ENCODE measurements at regions not wholly inside any gene's neighbourhood (a gene's known extent, or its start where the extent isn't known, plus 50 kb on each side); places are given as distances from the start of the nearest gene placed in this dataset.

- H2AFZ ChIP-seq (ENCODE audit: low read depth, low read length, poor library complexity, severe bottlenecking): no peak overlapping the region
- no peaks in the 10 kb centered on the region for H3K27me3 ChIP-seq (ENCODE audit: insufficient read depth, low read length)
- no peaks in the 10 kb centered on the region for H3K9me3 ChIP-seq (ENCODE audit: control insufficient read depth in 1 of 2, insufficient read depth in 1 of 2, low read depth in 1 of 2, low read length in 2 of 2)
- H3K79me2 ChIP-seq (ENCODE audit: insufficient read depth, low read length): no peaks in the 10 kb centered on the region
- POLR2A ChIA-PET: no interaction called here
- no peaks in the 10 kb centered on the region for H4K20me1 ChIP-seq (ENCODE audit: insufficient read depth)
- H3K36me3 ChIP-seq (ENCODE audit: control insufficient read depth in 1 of 2, insufficient read depth in 2 of 2, low read length in 2 of 2): no peaks in the 10 kb centered on the region
- no peak overlapping the region for H3K4me3 ChIP-seq (replicated peaks in 1 of 2; ENCODE audit: low read depth in 1 of 2, low read length in 2 of 2)
- H3K27ac ChIP-seq (ENCODE audit: low read depth, low read length): no peak overlapping the region
- ATAC-seq: no peak
- RAD21 ChIA-PET (ENCODE audit: low non-redundant PET in 1 of 2, low total read pairs in 2 of 2, uncharacterized antibody in 2 of 2, unreplicated experiment in 2 of 2): no interaction called here
- no peaks in the 10 kb centered on the region for H3K9me2 ChIP-seq (ENCODE audit: insufficient read depth)
- H3K4me2 ChIP-seq (ENCODE audit: low read length): no peak overlapping the region
- H3K9ac ChIP-seq (ENCODE audit: low read length): no peak overlapping the region
- DNase-seq (ENCODE audit: low read depth, low spot score): no peak
- intact Hi-C loops (cut with micrococcal nuclease): no loop called here
- TF ChIP-seq JUND (IDR thresholded peaks at IDR 0.05): no peak
- no peak for TF ChIP-seq RAD21 (IDR thresholded peaks at IDR 0.05; ENCODE audit: low read depth)
- TF ChIP-seq CTCF (IDR thresholded peaks at IDR 0.05 in 2 of 3, conservative IDR thresholded peaks at IDR 0.05 in 1 of 3; ENCODE audit: borderline replicate concordance in 1 of 3, insufficient read depth in 1 of 3, low read depth in 2 of 3, low read length in 2 of 3): no peak
- no peak for TF ChIP-seq CBX3 (IDR thresholded peaks at IDR 0.05; ENCODE audit: low read depth)
- no peak for TF ChIP-seq MAX (IDR thresholded peaks at IDR 0.05)
- no peak for TF ChIP-seq EGR1 (IDR thresholded peaks at IDR 0.05; ENCODE audit: low read depth)
- no peak for TF ChIP-seq POLR2AphosphoS5 (IDR thresholded peaks at IDR 0.05; ENCODE audit: low read depth, low read length)
- TF ChIP-seq SRF (IDR thresholded peaks at IDR 0.05; ENCODE audit: low read depth): no peak
- no peak for TF ChIP-seq ELF1 (IDR thresholded peaks at IDR 0.05; ENCODE audit: borderline replicate concordance, low read depth)
- TF ChIP-seq TCF7L2 (IDR thresholded peaks at IDR 0.05; ENCODE audit: borderline replicate concordance, extremely low read depth, insufficient read depth, insufficient read length): no peak
- no peak for TF ChIP-seq EZH2phosphoT487 (IDR thresholded peaks at IDR 0.05; ENCODE audit: borderline replicate concordance)
- no TSS peak for BruUV-seq (replicated peaks)
- no peaks in the 10 kb centered on the region for H3K4me1 ChIP-seq (ENCODE audit: control insufficient read depth in 1 of 2, insufficient read depth in 2 of 2, low read length in 2 of 2)
- CTCF ChIA-PET: no interaction called here
Measured at GRCh38 chr5:42366051-42366450, 57.2 kb upstream of the GHR start.
